ENCODE measurements at regions not wholly inside any gene's neighbourhood (a gene's known extent, or its start where the extent isn't known, plus 50 kb on each side); places are given as distances from the start of the nearest gene placed in this dataset.

DNA sequence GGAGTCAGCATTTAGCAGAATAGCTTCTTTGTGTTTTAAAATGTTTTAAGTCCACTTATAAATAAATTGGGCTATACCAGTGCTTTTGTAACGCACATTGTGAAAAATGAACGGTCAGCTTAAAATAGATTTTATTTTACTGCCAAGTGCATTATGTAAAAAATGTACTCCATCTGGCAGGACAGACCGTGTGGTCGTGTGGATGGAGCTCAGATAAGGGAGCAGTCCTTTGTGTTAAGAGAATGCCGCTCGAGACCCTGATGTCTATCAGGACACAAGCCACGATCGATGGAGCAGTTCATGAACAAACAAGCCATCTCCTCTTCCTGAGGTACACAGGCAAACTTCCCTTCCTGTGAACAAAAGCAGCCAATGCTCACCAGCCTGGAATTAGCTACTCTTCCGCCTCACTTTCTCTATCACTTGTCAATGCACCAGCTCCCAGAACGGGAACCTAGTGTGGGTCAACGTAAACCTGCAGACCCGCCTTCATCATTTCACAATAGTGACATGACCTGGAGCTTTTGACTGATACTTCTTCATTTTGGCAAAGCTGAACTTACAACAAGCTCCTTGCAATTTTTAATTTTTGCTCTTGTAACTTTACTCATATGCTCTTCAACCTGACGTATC lies 243.5 kb downstream of the TGFB2 start:
- TF ChIP-seq POLR2A (IDR thresholded peaks at IDR 0.05): no peak
- TF ChIP-seq, protein P1, sequence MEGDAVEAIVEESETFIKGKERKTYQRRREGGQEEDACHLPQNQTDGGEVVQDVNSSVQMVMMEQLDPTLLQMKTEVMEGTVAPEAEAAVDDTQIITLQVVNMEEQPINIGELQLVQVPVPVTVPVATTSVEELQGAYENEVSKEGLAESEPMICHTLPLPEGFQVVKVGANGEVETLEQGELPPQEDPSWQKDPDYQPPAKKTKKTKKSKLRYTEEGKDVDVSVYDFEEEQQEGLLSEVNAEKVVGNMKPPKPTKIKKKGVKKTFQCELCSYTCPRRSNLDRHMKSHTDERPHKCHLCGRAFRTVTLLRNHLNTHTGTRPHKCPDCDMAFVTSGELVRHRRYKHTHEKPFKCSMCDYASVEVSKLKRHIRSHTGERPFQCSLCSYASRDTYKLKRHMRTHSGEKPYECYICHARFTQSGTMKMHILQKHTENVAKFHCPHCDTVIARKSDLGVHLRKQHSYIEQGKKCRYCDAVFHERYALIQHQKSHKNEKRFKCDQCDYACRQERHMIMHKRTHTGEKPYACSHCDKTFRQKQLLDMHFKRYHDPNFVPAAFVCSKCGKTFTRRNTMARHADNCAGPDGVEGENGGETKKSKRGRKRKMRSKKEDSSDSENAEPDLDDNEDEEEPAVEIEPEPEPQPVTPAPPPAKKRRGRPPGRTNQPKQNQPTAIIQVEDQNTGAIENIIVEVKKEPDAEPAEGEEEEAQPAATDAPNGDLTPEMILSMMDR (IDR thresholded peaks at IDR 0.05): no peak

All from esophagus squamous epithelium (tissue), 4 donors.